Endothelial cell of umbilical vein (primary cell): ENCODE measurements at regions not wholly inside any gene's neighbourhood (a gene's known extent, or its start where the extent isn't known, plus 50 kb on each side); places are given as distances from the start of the nearest gene placed in this dataset.

ENCODE experiments used
- BruUV-seq: library from RNA; stranded (reverse); fragments of 400-500 nt; replicated peaks from 2 replicates; lab custom pipeline; 2021; lab: Mats Ljungman, UMichigan
- CTCF ChIA-PET: fragments of 300-600, 350-600 bp; sonication (Branson Sonifier 250); formaldehyde crosslinking; loops from one replicate; lab custom pipeline; 2021; ENCODE audit warnings: antibody characterized with exemption, inconsistent platforms; lab: Charles Lee
- POLR2A ChIA-PET: fragments of 300-600, 350-600 bp; sonication (Branson Sonifier 250); formaldehyde crosslinking; loops from one replicate; lab custom pipeline; 2021; ENCODE audit warnings: antibody characterized with exemption, inconsistent platforms; lab: Charles Lee
- DNase-seq: peaks from one replicate; pipeline ENCODE4 v3.0.0-alpha.2; 2011; ENCODE audit warnings: low read depth, low spot score
- FAIRE-seq: peaks from 2 replicates; lab custom pipeline; 2011; peaks lifted over from hg19 to GRCh38; lab: Jason Lieb, UNC
- H2AFZ ChIP-seq: 2 replicates; pipeline ENCODE4 v1.6.0; 2012; ENCODE audit warnings: low read depth, low read length, control low read depth, inconsistent platforms
- H3K27ac ChIP-seq: 2 replicates; pipeline ENCODE4 v1.5.1; 2011; ENCODE audit warnings: low read depth, mild to moderate bottlenecking, control low read depth, low read length, moderate library complexity; ENCODE audit not compliant: insufficient read depth
- H3K27me3 ChIP-seq, 2 experiments: 2 replicates each; pipeline versions ENCODE4 v1.6.0 to v1.6.1; 2011; ENCODE audit warnings: low read length in 2 of 2, mixed read lengths in 1 of 2; ENCODE audit not compliant: control insufficient read depth in 2 of 2, insufficient read depth in 2 of 2
- H3K36me3 ChIP-seq, 2 experiments: 2 replicates in 1 of 2; 3 replicates in 1 of 2; pipeline ENCODE4 v1.5.1; 2011; ENCODE audit warnings: low read length in 2 of 2, mild to moderate bottlenecking in 1 of 2, moderate library complexity in 1 of 2; ENCODE audit not compliant: control insufficient read depth in 2 of 2, insufficient read depth in 2 of 2; ENCODE audit errors: extremely low read depth in 1 of 2
- H3K4me1 ChIP-seq: 3 replicates; pipeline ENCODE4 v1.5.1; 2011; ENCODE audit warnings: mild to moderate bottlenecking, low read length; ENCODE audit not compliant: control insufficient read depth, insufficient read depth; ENCODE audit errors: extremely low read depth
- H3K4me2 ChIP-seq: 2 replicates; pipeline ENCODE4 v1.6.1; 2011; ENCODE audit warnings: low read length, control low read depth, mixed read lengths; ENCODE audit not compliant: insufficient read depth
- H3K4me3 ChIP-seq, 3 experiments: fragments of 200-600 bp in 1 of 3; sonication (generic), shearing (Covaris generic) in 1 of 3; replicated peaks in 1 of 3; 2 replicates each; pipeline ENCODE4 v1.5.1; 2011 to 2016; ENCODE audit warnings: control low read depth in 3 of 3, low read length in 3 of 3, mild to moderate bottlenecking in 2 of 3, inconsistent platforms in 1 of 3, low read depth in 1 of 3, moderate library complexity in 1 of 3; ENCODE audit not compliant: insufficient read depth in 1 of 3
- H3K79me2 ChIP-seq: 2 replicates; pipeline ENCODE4 v1.6.0; 2012; ENCODE audit warnings: low read length, inconsistent platforms; ENCODE audit not compliant: control insufficient read depth, insufficient read depth
- H3K9ac ChIP-seq: replicated peaks from 2 replicates; pipeline ENCODE3; 2011; ENCODE audit warnings: low read length, control low read depth; ENCODE audit not compliant: insufficient read depth; ENCODE audit errors: extremely low read depth
- H3K9me1 ChIP-seq: replicated peaks from 3 replicates; pipeline ENCODE4 v1.6.0; 2011; ENCODE audit warnings: mild to moderate bottlenecking, low read length; ENCODE audit not compliant: control insufficient read depth, insufficient read depth; ENCODE audit errors: extremely low read depth
- H3K9me3 ChIP-seq: replicated peaks from 2 replicates; pipeline ENCODE4 v1.5.1; 2012; ENCODE audit warnings: low read length, inconsistent platforms; ENCODE audit not compliant: control insufficient read depth, insufficient read depth
- H4K20me1 ChIP-seq: replicated peaks from 2 replicates; pipeline ENCODE3; 2011; ENCODE audit warnings: mild to moderate bottlenecking, low read length; ENCODE audit not compliant: control insufficient read depth, insufficient read depth; ENCODE audit errors: extremely low read depth
- CTCF ChIP-seq, 2 donors: IDR thresholded peaks; 1 replicate in 1 of 2; 2 replicates in 1 of 2; pipeline ENCODE4 v1.5.1; 2011; ENCODE audit warnings: low read length in 2 of 2, mild to moderate bottlenecking in 2 of 2, moderate library complexity in 2 of 2, control low read depth in 1 of 2, inconsistent platforms in 1 of 2, low read depth in 1 of 2; ENCODE audit not compliant: insufficient read depth in 1 of 2; ENCODE audit errors: extremely low read depth in 1 of 2
- EZH2 ChIP-seq: IDR thresholded peaks from 2 replicates; pipeline ENCODE4 v1.6.1; 2012; ENCODE audit warnings: borderline replicate concordance, low read depth, mild to moderate bottlenecking, moderate library complexity, low read length, inconsistent platforms; ENCODE audit not compliant: severe bottlenecking
- FOS ChIP-seq: IDR thresholded peaks from 2 replicates; pipeline ENCODE4 v1.6.1; 2011; ENCODE audit warnings: mild to moderate bottlenecking, low read length, moderate library complexity, borderline replicate concordance; ENCODE audit not compliant: insufficient read depth
- GATA2 ChIP-seq: IDR thresholded peaks from 2 replicates; pipeline ENCODE4 v1.7.0; 2011; ENCODE audit warnings: low read depth, mild to moderate bottlenecking, moderate library complexity, mixed read lengths, low read length; ENCODE audit not compliant: insufficient read length, insufficient read depth
- JUN ChIP-seq: IDR thresholded peaks from 2 replicates; pipeline ENCODE4 v1.6.1; 2011; ENCODE audit warnings: borderline replicate concordance, low read depth; ENCODE audit not compliant: insufficient read length, insufficient read depth
- MAX ChIP-seq: IDR thresholded peaks from 2 replicates; pipeline ENCODE4 v1.6.1; 2011; ENCODE audit not compliant: insufficient read depth, insufficient read length
- MYC ChIP-seq: IDR thresholded peaks from one replicate; pipeline ENCODE4 v1.6.1; 2011; ENCODE audit warnings: mild to moderate bottlenecking, low read depth, low read length
- POLR2A ChIP-seq: IDR thresholded peaks from 2 replicates; pipeline ENCODE4 v1.6.1; 2012; ENCODE audit warnings: low read depth, mild to moderate bottlenecking, control low read depth, low read length
- POLR2AphosphoS5 ChIP-seq: IDR thresholded peaks from 2 replicates; pipeline ENCODE4 v1.6.1; 2012; ENCODE audit warnings: low read depth, mild to moderate bottlenecking, control low read depth, low read length, moderate library complexity; ENCODE audit not compliant: insufficient read depth
- dilution Hi-C: fragments of 300-500 bp; cut with MboI; formaldehyde crosslinking; loops from one replicate; pipeline ENCODE4 v1.15.0; 2019; ENCODE audit warnings: low sequenced_read_pairs; ENCODE audit not compliant: extremely low pct_ligation_motif_present
- intact Hi-C: fragments of 100-400 bp; cut with micrococcal nuclease; formaldehyde crosslinking; loops from one replicate; pipeline ENCODE4 v1.10.0; 2022

- DNase-seq (no peak), FAIRE-seq (no peak)
- BruUV-seq: no TSS peak
- no peaks in the 10 kb centered on the region for H3K9me1 ChIP-seq
- H3K79me2 ChIP-seq: no peaks in the 10 kb centered on the region
- H3K4me3 ChIP-seq: no peak overlapping the region
- ChIA-PET POLR2A (no interaction called here), CTCF (no interaction called here)
- no peaks in the 10 kb centered on the region for H3K27me3 ChIP-seq
- intact Hi-C loops: no loop called here
- TF ChIP-seq MYC (no peak), EZH2 (no peak), FOS (no peak), GATA2 (no peak), MAX (no peak), POLR2AphosphoS5 (no peak), JUN (no peak), CTCF (IDR thresholded peaks at IDR 0.05; ENCODE audit: extremely low read depth in 1 of 2, insufficient read depth in 1 of 2, low read depth in 1 of 2, low read length in 2 of 2) (no peak), POLR2A (no peak)
- H3K4me1 ChIP-seq: no peaks in the 10 kb centered on the region
- no peaks in the 10 kb centered on the region for H4K20me1 ChIP-seq
- dilution Hi-C loops: no loop called here
- H3K36me3 ChIP-seq: no peaks in the 10 kb centered on the region
- H3K9me3 ChIP-seq: no peaks in the 10 kb centered on the region
- no peak overlapping the region for H3K27ac ChIP-seq
- no peak overlapping the region for H2AFZ ChIP-seq
- no peak overlapping the region for H3K9ac ChIP-seq
- no peak overlapping the region for H3K4me2 ChIP-seq
Measured at GRCh38 chr4:178215309-178215708, 773.1 kb upstream of the AGA start.
